ENCODE measurements at regions not wholly inside any gene's neighbourhood (a gene's known extent, or its start where the extent isn't known, plus 50 kb on each side); places are given as distances from the start of the nearest gene placed in this dataset.

- TF ChIP-seq EP300 (IDR thresholded peaks at IDR 0.05; ENCODE audit: borderline replicate concordance) (no peak), TEAD4 (IDR thresholded peaks at IDR 0.05) (no peak), EGR1 (IDR thresholded peaks at IDR 0.05) (no peak), USF1 (IDR thresholded peaks at IDR 0.05) (no peak), YY1 (IDR thresholded peaks at IDR 0.05; ENCODE audit: low read depth) (no peak), ZBTB7A (IDR thresholded peaks at IDR 0.05; ENCODE audit: low read depth) (no peak), CEBPB (IDR thresholded peaks at IDR 0.05) (no peak), CREB1 (IDR thresholded peaks at IDR 0.05; ENCODE audit: low read depth) (no peak), NFIC (IDR thresholded peaks at IDR 0.05) (no peak)
- TF ChIP-seq, protein P1, sequence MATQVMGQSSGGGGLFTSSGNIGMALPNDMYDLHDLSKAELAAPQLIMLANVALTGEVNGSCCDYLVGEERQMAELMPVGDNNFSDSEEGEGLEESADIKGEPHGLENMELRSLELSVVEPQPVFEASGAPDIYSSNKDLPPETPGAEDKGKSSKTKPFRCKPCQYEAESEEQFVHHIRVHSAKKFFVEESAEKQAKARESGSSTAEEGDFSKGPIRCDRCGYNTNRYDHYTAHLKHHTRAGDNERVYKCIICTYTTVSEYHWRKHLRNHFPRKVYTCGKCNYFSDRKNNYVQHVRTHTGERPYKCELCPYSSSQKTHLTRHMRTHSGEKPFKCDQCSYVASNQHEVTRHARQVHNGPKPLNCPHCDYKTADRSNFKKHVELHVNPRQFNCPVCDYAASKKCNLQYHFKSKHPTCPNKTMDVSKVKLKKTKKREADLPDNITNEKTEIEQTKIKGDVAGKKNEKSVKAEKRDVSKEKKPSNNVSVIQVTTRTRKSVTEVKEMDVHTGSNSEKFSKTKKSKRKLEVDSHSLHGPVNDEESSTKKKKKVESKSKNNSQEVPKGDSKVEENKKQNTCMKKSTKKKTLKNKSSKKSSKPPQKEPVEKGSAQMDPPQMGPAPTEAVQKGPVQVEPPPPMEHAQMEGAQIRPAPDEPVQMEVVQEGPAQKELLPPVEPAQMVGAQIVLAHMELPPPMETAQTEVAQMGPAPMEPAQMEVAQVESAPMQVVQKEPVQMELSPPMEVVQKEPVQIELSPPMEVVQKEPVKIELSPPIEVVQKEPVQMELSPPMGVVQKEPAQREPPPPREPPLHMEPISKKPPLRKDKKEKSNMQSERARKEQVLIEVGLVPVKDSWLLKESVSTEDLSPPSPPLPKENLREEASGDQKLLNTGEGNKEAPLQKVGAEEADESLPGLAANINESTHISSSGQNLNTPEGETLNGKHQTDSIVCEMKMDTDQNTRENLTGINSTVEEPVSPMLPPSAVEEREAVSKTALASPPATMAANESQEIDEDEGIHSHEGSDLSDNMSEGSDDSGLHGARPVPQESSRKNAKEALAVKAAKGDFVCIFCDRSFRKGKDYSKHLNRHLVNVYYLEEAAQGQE (IDR thresholded peaks at IDR 0.05; ENCODE audit: low read depth), result no peak
- TF ChIP-seq, protein P2, sequence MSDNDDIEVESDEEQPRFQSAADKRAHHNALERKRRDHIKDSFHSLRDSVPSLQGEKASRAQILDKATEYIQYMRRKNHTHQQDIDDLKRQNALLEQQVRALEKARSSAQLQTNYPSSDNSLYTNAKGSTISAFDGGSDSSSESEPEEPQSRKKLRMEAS (IDR thresholded peaks at IDR 0.05), result no peak
These were observed 148.1 kb upstream of the PEX5L start for GRCh38 chr3:180184816-180185215.

GRCh38 chr3:180185650-180186049, 148.9 kb upstream of the PEX5L start:
- TF ChIP-seq TAF1 (IDR thresholded peaks at IDR 0.05; ENCODE audit: low read depth) (no peak), TEAD4 (IDR thresholded peaks at IDR 0.05) (no peak), CREB1 (IDR thresholded peaks at IDR 0.05; ENCODE audit: low read depth) (no peak), CEBPB (IDR thresholded peaks at IDR 0.05) (no peak), EP300 (IDR thresholded peaks at IDR 0.05; ENCODE audit: borderline replicate concordance) (no peak), NFIC (IDR thresholded peaks at IDR 0.05) (no peak), EGR1 (IDR thresholded peaks at IDR 0.05) (no peak), FOXM1 (IDR thresholded peaks at IDR 0.05; ENCODE audit: borderline replicate concordance, low read depth) (no peak), TCF12 (IDR thresholded peaks at IDR 0.05; ENCODE audit: low read depth) (no peak), RAD21 (IDR thresholded peaks at IDR 0.05; ENCODE audit: low read depth) (no peak), YY1 (IDR thresholded peaks at IDR 0.05; ENCODE audit: low read depth) (no peak), ZBTB7A (IDR thresholded peaks at IDR 0.05; ENCODE audit: low read depth) (no peak), USF1 (IDR thresholded peaks at IDR 0.05) (no peak)
- TF ChIP-seq, protein P2 (IDR thresholded peaks at IDR 0.05), result no peak
- TF ChIP-seq, protein P1 (IDR thresholded peaks at IDR 0.05; ENCODE audit: low read depth), result no peak

DNA sequence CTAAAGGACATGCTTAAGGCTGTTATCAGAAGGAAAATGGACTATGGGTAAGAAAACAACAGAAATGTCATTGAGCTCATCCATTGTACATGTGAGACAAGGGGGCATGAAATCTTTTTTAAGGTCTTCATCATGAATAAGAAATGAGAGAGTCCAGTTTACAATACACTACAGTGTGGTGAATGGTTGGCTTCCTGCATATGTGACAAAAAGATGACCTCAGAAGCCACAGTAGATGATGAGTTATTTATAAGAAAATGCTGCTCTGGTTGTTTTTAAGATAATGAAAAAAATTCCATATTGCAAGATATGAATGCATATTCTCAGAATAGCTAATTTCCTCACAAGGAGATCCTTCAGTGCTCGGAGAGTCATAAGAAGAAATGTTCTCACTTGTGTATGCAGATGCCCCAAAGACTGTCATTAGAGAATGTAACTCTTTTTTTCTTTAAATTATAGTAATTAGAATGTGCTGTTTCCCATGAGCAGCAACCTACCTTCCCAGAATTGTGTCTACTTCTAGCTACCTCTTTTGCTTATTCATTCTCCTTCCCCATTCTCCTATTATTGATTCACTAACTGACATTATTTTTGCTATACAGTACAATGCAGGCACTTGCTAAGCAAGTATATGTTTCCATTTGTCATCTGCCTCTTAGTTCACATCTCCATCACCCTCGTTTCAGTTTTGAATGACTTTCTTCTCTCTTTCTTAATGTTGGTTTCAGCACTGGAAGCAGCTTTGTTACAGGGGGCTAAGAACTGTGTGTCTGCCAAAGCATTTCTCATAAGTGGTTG, 152.0 kb upstream of the PEX5L start:
- TF ChIP-seq, protein P2 (IDR thresholded peaks at IDR 0.05), result no peak
- TF ChIP-seq ZBTB7A (IDR thresholded peaks at IDR 0.05; ENCODE audit: low read depth), result no peak
- TF ChIP-seq RAD21 (IDR thresholded peaks at IDR 0.05; ENCODE audit: low read depth), result no peak
- TF ChIP-seq EP300 (IDR thresholded peaks at IDR 0.05; ENCODE audit: borderline replicate concordance), result no peak
- no peak for TF ChIP-seq TCF12 (IDR thresholded peaks at IDR 0.05; ENCODE audit: low read depth)
- TF ChIP-seq FOXM1 (IDR thresholded peaks at IDR 0.05; ENCODE audit: borderline replicate concordance, low read depth), result no peak
- TF ChIP-seq TAF1 (IDR thresholded peaks at IDR 0.05; ENCODE audit: low read depth), result no peak
- TF ChIP-seq TEAD4 (IDR thresholded peaks at IDR 0.05), result no peak
- TF ChIP-seq, protein P1 (IDR thresholded peaks at IDR 0.05; ENCODE audit: low read depth), result no peak
- no peak for TF ChIP-seq CEBPB (IDR thresholded peaks at IDR 0.05)
- TF ChIP-seq EGR1 (IDR thresholded peaks at IDR 0.05), result no peak
- no peak for TF ChIP-seq USF1 (IDR thresholded peaks at IDR 0.05)
- no peak for TF ChIP-seq CREB1 (IDR thresholded peaks at IDR 0.05; ENCODE audit: low read depth)
- no peak for TF ChIP-seq NFIC (IDR thresholded peaks at IDR 0.05)
- no peak for TF ChIP-seq YY1 (IDR thresholded peaks at IDR 0.05; ENCODE audit: low read depth)

All from Ishikawa (cell line).